ENCODE measurements at regions not wholly inside any gene's neighbourhood (a gene's known extent, or its start where the extent isn't known, plus 50 kb on each side); places are given as distances from the start of the nearest gene placed in this dataset.

GRCh38 chrX:36577006-36577405 is 431.2 kb upstream of the FAM47C start:
- TF ChIP-seq, protein P1, sequence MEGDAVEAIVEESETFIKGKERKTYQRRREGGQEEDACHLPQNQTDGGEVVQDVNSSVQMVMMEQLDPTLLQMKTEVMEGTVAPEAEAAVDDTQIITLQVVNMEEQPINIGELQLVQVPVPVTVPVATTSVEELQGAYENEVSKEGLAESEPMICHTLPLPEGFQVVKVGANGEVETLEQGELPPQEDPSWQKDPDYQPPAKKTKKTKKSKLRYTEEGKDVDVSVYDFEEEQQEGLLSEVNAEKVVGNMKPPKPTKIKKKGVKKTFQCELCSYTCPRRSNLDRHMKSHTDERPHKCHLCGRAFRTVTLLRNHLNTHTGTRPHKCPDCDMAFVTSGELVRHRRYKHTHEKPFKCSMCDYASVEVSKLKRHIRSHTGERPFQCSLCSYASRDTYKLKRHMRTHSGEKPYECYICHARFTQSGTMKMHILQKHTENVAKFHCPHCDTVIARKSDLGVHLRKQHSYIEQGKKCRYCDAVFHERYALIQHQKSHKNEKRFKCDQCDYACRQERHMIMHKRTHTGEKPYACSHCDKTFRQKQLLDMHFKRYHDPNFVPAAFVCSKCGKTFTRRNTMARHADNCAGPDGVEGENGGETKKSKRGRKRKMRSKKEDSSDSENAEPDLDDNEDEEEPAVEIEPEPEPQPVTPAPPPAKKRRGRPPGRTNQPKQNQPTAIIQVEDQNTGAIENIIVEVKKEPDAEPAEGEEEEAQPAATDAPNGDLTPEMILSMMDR (IDR thresholded peaks at IDR 0.05): no peak
- TF ChIP-seq POLR2A (IDR thresholded peaks at IDR 0.05) (no peak), POLR2AphosphoS5 (IDR thresholded peaks at IDR 0.05) (no peak)
